Loucy (cell line): ENCODE measurements at regions not wholly inside any gene's neighbourhood (a gene's known extent, or its start where the extent isn't known, plus 50 kb on each side); places are given as distances from the start of the nearest gene placed in this dataset.

ENCODE experiments used
- H2AFZ ChIP-seq: fragments of 200-600 bp; sonication (generic); 2 replicates; pipeline ENCODE4 v1.6.0; 2016; ENCODE audit warnings: antibody characterized with exemption, mild to moderate bottlenecking, low read length, moderate library complexity
- H3F3A ChIP-seq: fragments of 200-600 bp; 2 replicates; pipeline ENCODE4 v1.6.0; 2016; ENCODE audit warnings: antibody characterized with exemption, low read depth, mild to moderate bottlenecking
- H3K27me3 ChIP-seq: fragments of 200-600 bp; sonication (generic); 2 replicates; pipeline ENCODE4 v1.6.1; 2014; ENCODE audit warnings: low read length, mild to moderate bottlenecking; ENCODE audit not compliant: insufficient read depth, poor library complexity, severe bottlenecking
- H3K36me3 ChIP-seq: fragments of 200-600 bp; sonication (generic); 2 replicates; pipeline ENCODE4 v1.6.1; 2016; ENCODE audit warnings: low read length; ENCODE audit not compliant: insufficient read depth
- H3K4me1 ChIP-seq: fragments of 200-600 bp; sonication (generic); 2 replicates; pipeline ENCODE4 v1.5.1; 2014; ENCODE audit warnings: low read length, mild to moderate bottlenecking; ENCODE audit not compliant: insufficient read depth, poor library complexity, severe bottlenecking
- H3K4me2 ChIP-seq: fragments of 200-600 bp; sonication (generic); 2 replicates; pipeline ENCODE4 v1.6.0; 2014; ENCODE audit warnings: antibody characterized with exemption, low read length, low read depth, mild to moderate bottlenecking; ENCODE audit not compliant: poor library complexity, severe bottlenecking
- H3K4me3 ChIP-seq: fragments of 200-600 bp; sonication (generic); 2 replicates; pipeline ENCODE4 v1.5.1; 2014; ENCODE audit warnings: low read length, mild to moderate bottlenecking, mixed read lengths; ENCODE audit not compliant: poor library complexity, severe bottlenecking
- H3K79me2 ChIP-seq: fragments of 200-600 bp; sonication (generic); 2 replicates; pipeline ENCODE4 v1.6.1; 2014; ENCODE audit warnings: low read length; ENCODE audit not compliant: insufficient read depth
- H3K9ac ChIP-seq: fragments of 200-600 bp; sonication (generic); 2 replicates; pipeline ENCODE4 v1.6.0; 2014; ENCODE audit warnings: mild to moderate bottlenecking, low read depth, low read length, moderate library complexity; ENCODE audit not compliant: poor library complexity, severe bottlenecking
- H3K9me2 ChIP-seq: fragments of 200-600 bp; sonication (generic); replicated peaks from 2 replicates; pipeline ENCODE4 v1.6.1; 2016; ENCODE audit warnings: low read depth, low read length, mixed read lengths
- H3K9me3 ChIP-seq: fragments of 200-600 bp; sonication (generic); 2 replicates; pipeline ENCODE4 v1.6.1; 2014; ENCODE audit warnings: mild to moderate bottlenecking, antibody characterized with exemption, low read length, low read depth; ENCODE audit not compliant: insufficient read depth
- H4K20me1 ChIP-seq: fragments of 200-600 bp; sonication (generic); 2 replicates; pipeline ENCODE4 v1.6.0; 2014; ENCODE audit warnings: antibody characterized with exemption, low read length, mild to moderate bottlenecking; ENCODE audit not compliant: insufficient read depth, poor library complexity, severe bottlenecking
- CTCF ChIP-seq: fragments of 200-600 bp; sonication (generic); conservative IDR thresholded peaks from 2 replicates; pipeline ENCODE4 v1.5.1; 2014; ENCODE audit warnings: mild to moderate bottlenecking, antibody characterized with exemption, low read length
- EZH2phosphoT487 ChIP-seq: fragments of 200-600 bp; IDR thresholded peaks from 2 replicates; pipeline ENCODE4 v1.6.1; 2018; ENCODE audit warnings: antibody characterized with exemption, mild to moderate bottlenecking, moderate library complexity, borderline replicate concordance

- no peaks in the 10 kb centered on the region for H4K20me1 ChIP-seq
- H3K4me1 ChIP-seq: peaks cover 23% of the 10 kb centered on the region
- H3K79me2 ChIP-seq: no peaks in the 10 kb centered on the region
- no peak for TF ChIP-seq EZH2phosphoT487
- no peak for TF ChIP-seq CTCF
- peak overlapping the region; percentile 50 for H3K4me2 ChIP-seq
- H3K9me3 ChIP-seq: no peaks in the 10 kb centered on the region
- peak overlapping the region; percentile 35 for H3K9ac ChIP-seq
- peak overlapping the region; percentile 39 for H2AFZ ChIP-seq
- peak overlapping the region; percentile 24 for H3K4me3 ChIP-seq
- no peaks in the 10 kb centered on the region for H3K27me3 ChIP-seq
- peaks cover 6% of the 10 kb centered on the region; the same call in 1 of the 2 replicates for H3F3A ChIP-seq
- no peaks in the 10 kb centered on the region for H3K36me3 ChIP-seq
- no peaks in the 10 kb centered on the region for H3K9me2 ChIP-seq
Measured at GRCh38 chr3:66808891-66809594, 189.1 kb upstream of the KBTBD8 start.

- H3F3A ChIP-seq: peaks cover 6% of the 10 kb centered on the region; the same call in 1 of the 2 replicates
- H3K4me2 ChIP-seq: peak overlapping the region; percentile 50
- H3K9me3 ChIP-seq: no peaks in the 10 kb centered on the region
- H3K27me3 ChIP-seq: no peaks in the 10 kb centered on the region
- H3K4me1 ChIP-seq: peaks cover 19% of the 10 kb centered on the region
- TF ChIP-seq CTCF (no peak), EZH2phosphoT487 (no peak)
- no peaks in the 10 kb centered on the region for H3K79me2 ChIP-seq
- no peaks in the 10 kb centered on the region for H3K36me3 ChIP-seq
- H4K20me1 ChIP-seq: no peaks in the 10 kb centered on the region
- H3K9me2 ChIP-seq: no peaks in the 10 kb centered on the region
- peak overlapping the region; percentile 24 for H3K4me3 ChIP-seq
- H3K9ac ChIP-seq: peak overlapping the region; percentile 35
- peak overlapping the region; percentile 39; the same call in 1 of the 2 replicates for H2AFZ ChIP-seq
Measured at GRCh38 chr3:66809595-66809958, 188.5 kb upstream of the KBTBD8 start.

- no peak overlapping the region for H3K9ac ChIP-seq
- H3K79me2 ChIP-seq: no peaks in the 10 kb centered on the region
- H3F3A ChIP-seq: peaks cover 6% of the 10 kb centered on the region; the same call in 1 of the 2 replicates
- no peaks in the 10 kb centered on the region for H3K9me2 ChIP-seq
- H3K4me3 ChIP-seq: no peak overlapping the region
- no peaks in the 10 kb centered on the region for H3K36me3 ChIP-seq
- TF ChIP-seq CTCF (no peak), EZH2phosphoT487 (no peak)
- H3K4me2 ChIP-seq: no peak overlapping the region
- H3K9me3 ChIP-seq: no peaks in the 10 kb centered on the region
- H3K4me1 ChIP-seq: peaks cover 23% of the 10 kb centered on the region
- H4K20me1 ChIP-seq: no peaks in the 10 kb centered on the region
- no peaks in the 10 kb centered on the region for H3K27me3 ChIP-seq
- H2AFZ ChIP-seq: no peak overlapping the region
Measured at GRCh38 chr3:66812136-66812535, 186.0 kb upstream of the KBTBD8 start.
